NCI-H345 (cell line): ENCODE measurements at regions not wholly inside any gene's neighbourhood (a gene's known extent, or its start where the extent isn't known, plus 50 kb on each side); places are given as distances from the start of the nearest gene placed in this dataset.
"Not testable (repeated sequence)": the region's sequence is repeated elsewhere in the genome, so short reads cannot be mapped to it uniquely, and the experiment has no call there.

Source experiments
- DNase-seq: peaks from one replicate; lab custom pipeline; 2025; lab: John Stamatoyannopoulos, UW

DNA sequence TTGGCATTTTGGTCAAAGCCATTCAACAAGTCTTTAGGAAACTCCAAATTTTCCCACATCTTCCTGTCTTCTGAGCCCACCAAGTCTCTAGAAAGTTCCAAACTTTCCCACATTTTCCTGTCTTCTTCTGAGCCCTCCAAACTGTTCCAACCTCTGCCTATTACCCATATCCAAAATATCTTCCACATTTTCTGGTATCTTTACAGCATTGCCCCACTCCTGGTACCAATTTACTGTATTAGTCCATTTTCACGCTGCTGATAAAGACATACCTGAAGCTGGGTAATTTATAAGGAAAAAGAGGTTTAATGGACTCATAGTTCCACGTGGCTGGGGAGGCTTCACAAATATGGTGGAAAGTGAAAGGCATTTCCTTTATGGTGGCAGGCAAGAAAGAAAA, 56.1 kb upstream of the GABRA3 start:
- not testable (repeated sequence) for DNase-seq

DNA sequence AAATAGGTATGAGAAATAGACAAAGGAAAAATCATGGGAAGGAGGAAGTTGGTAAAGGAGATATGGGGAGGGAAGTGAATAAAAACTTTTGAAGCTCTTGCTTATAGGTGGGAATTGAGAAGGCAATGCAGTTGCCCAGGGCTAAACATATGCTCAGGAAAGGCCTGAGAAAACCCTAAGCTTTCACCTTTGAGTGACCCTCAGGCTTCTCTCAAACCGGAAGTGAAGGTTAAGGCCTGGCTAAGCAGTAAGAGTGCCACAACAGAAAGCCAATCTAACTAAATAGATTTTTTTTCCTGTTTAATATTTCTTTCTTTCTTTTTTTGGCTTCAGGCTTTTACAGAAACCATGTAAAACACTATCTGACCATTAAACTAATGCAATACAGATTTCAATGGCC, 69.5 kb upstream of the GABRA3 start:
- no peak for DNase-seq

DNA sequence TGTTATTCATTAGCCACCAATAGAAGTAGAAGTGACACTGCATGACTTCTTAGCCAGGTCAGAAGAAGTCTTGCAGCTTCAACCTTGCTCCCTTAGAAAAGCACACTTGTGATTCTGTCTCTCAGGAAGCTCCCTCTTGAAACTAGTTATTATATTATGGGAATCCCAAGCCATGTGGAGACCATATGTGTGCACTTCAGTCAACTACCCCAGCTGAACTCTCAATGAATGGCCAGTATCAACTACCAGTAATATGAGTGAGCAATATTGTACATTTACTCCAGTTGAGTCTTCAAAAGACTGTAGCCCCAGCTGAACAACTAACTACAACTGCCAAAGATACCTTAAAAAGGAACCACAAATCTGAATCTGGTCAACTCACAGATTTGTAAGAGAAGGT, 77.1 kb upstream of the GABRA3 start:
- no peak for DNase-seq

DNA sequence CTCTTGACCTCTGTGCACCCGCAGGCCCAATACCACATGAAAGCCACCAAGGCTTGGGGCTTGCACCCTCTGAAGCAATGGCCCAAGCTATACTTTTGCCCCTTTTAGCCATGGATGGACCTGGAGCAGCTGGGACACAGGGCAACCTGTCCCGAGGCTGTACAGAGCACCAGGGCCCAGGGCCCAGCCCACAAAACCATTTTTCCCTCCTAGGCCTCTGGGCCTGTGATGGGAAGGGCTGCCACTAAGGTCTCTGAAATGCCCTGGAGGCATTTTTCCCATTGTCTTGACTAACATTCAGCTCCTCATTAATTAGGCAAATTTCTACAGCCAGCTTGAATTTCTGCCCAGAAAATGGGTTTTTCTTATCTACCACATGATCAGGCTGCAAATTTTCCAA, 79.9 kb upstream of the GABRA3 start:
- no peak for DNase-seq

DNA sequence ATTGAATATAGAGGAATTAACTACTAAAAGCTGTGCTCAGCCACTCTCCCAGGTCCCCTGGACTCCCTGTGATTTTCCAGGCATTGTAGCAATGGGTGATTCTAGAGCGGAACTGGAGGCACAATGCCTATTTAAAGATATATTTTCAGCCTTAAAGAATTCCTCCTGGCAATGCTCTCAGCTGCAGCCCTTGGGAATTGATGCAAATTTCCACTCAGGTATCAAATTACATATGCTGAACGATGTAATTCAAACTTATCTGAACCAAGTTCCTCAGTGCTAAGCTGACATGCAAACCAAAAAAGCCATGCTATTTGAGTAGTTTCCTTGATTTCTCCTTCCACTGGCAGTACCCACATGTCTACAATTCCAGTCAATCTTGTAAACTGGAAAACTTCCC, 86.3 kb upstream of the GABRA3 start:
- DNase-seq: peak; percentile 0

DNA sequence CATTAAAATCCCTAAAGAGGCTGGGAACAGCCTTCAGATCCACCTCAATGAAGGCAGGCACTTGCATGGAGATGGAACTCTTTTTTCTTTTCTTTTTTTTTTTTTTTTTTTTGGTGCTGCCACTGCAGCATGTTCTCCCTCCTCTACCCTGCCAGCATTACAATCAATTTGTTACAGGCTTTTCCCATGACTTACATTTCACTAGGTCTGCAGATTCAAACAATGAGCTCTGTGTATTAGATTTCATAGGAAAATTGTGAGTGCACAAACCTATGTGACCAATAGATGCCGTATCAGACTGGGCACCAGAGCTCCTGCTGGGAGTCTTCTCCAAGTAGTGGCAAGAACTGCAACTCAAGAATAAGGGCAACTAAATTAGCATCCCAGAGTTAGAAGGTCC, 63.8 kb upstream of the GABRQ start:
- DNase-seq: no peak

DNA sequence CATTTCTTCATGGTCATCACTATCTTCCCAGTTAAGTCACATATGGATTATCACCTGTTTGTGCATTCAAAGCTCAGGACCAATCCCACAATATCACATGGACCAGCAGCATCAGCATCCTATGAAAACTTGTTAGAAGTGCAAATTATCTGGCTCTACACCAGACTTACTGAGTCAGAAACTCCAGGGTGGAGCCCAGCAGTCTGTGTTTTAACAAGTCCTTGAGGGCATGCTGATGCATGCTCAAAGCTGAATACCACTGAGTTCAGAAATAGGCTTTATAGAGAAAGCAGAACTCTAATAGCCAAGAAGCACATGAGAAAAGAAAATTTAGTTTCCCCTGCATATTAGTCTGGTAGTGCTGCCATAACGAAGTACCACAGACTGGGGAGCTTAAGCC, 62.4 kb upstream of the GABRQ start:
- no peak for DNase-seq

DNA sequence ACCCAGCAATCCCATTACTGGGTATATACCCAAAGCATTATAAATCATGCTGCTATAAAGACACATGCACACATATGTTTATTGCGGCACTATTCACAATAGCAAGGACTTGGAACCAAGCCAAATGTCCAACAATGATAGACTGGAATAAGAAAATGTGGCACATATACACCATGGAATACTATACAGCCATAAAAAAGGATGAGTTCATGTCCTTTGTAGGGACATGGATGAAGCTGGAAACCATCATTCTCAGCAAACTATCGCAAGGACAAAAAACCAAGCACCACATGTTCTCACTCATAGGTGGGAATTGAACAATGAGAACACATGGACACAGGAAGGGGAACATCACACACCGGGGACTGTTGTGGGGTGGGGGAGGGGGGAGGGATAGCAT, 50.2 kb upstream of the GABRQ start:
- not testable (repeated sequence) for DNase-seq
